Stomach (tissue), 8 donors: ENCODE measurements at regions not wholly inside any gene's neighbourhood (a gene's known extent, or its start where the extent isn't known, plus 50 kb on each side); places are given as distances from the start of the nearest gene placed in this dataset.

ENCODE experiments used
- DNase-seq, 2 donors: peaks; one replicate each; pipeline versions ENCODE4 v3.0.0 to v3.0.0-alpha.2; 2013 to 2019
- H3K27ac ChIP-seq, 5 donors: fragments of 200-600 bp in 4 of 5; sonication (generic) in 4 of 5; one replicate each; pipeline ENCODE4 v1.5.1; 2013 to 2019; ENCODE audit warnings: mild to moderate bottlenecking in 1 of 5, moderate library complexity in 1 of 5
- H3K27me3 ChIP-seq, 3 donors: fragments of 200-600 bp; sonication (generic); one replicate each; pipeline ENCODE4 v1.5.1; 2017 to 2019; ENCODE audit warnings: mixed run types in 1 of 3
- H3K36me3 ChIP-seq, 4 donors: fragments of 200-600 bp; sonication (generic); 1 replicate in 3 of 4; 2 replicates in 1 of 4; pipeline ENCODE4 v1.5.1; 2016 to 2019
- H3K4me1 ChIP-seq, 4 donors: fragments of 200-600 bp; sonication (generic); one replicate each; pipeline ENCODE4 v1.5.1; 2016 to 2019
- H3K4me3 ChIP-seq, 4 donors: fragments of 200-600 bp; sonication (generic) in 3 of 4; one replicate each; pipeline ENCODE4 v1.5.1; 2016 to 2019; ENCODE audit warnings: mild to moderate bottlenecking in 1 of 4
- H3K9me3 ChIP-seq, 4 donors: fragments of 200-600 bp; sonication (generic); one replicate each; pipeline ENCODE4 v1.5.1; 2016 to 2019
- EP300 ChIP-seq: sonication (generic); formaldehyde crosslinking; IDR thresholded peaks from one replicate; pipeline ENCODE4 v1.6.1; 2017; ENCODE audit warnings: antibody characterized with exemption
- POLR2A ChIP-seq, 4 donors: fragments of 450-650 bp; IDR thresholded peaks; one replicate each; pipeline ENCODE4 v1.6.1; 2016; ENCODE audit warnings: antibody characterized with exemption in 4 of 4, control low read depth in 2 of 4, mild to moderate bottlenecking in 1 of 4, moderate library complexity in 1 of 4
- POLR2AphosphoS5 ChIP-seq, 3 donors: sonication (generic); formaldehyde crosslinking; IDR thresholded peaks; one replicate each; pipeline ENCODE4 v1.6.1; 2016; ENCODE audit warnings: antibody characterized with exemption in 3 of 3
- WGBS, 5 donors: extraction: QIAGEN DNeasy Blood & Tissue Kit in 3 of 5; methylation state at CpG; one replicate each; pipeline versions ENCODE4 v1.1.5 to v1.1.7; 2013 to 2018; 5-methylcytosine and 5-hydroxymethylcytosine counted together
- intact Hi-C: fragments of 100-400 bp; cut with DNase I; formaldehyde crosslinking; loops from one replicate; pipeline ENCODE4 v1.15.1; 2023; ENCODE audit warnings: low total_unique reads
- TF ChIP-seq, protein P1 (sequence below), 7 experiments: fragments of 450-650 bp in 4 of 7; fragments of 200-600 bp in 3 of 7; sonication (generic) in 3 of 7; IDR thresholded peaks; one replicate each; pipeline ENCODE4 v1.5.1; 2016 to 2019; ENCODE audit warnings: antibody characterized with exemption in 7 of 7, control low read depth in 2 of 7, mild to moderate bottlenecking in 1 of 7
- donor health status: healthy with polysubstance abuse.
- donor health status: Bipolar disorder and iron deficiency.
- donor health status: healthy.

DNA sequence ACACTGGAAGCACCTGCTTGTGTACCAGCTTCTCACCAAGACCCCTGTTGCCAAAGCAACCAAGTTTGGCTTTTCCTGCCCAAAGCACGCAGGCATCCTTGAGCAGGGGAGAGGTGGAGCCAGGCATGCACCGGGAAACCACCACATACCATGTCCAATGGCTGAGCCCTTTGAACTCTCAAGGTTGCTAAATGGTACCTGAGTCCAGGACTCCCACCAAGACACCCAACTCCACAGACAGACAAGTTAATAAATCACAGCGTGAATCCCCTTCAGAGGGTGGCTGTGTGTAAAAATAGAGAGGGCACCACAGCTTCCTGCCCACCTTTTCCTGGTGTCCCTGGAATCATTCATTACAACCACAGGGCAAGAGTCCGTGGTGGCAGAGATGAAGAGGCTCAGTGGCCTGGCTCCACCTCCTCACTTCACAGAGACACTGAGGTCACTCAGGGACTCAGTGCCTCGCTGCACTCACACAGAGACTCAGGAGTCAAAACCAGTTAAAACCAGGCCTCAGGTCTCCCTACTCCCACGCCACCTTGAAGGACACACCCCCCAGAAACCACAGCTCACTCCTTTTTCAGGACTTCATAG, 143.7 kb downstream of the C5orf15 start:
- TF ChIP-seq POLR2A (IDR thresholded peaks at IDR 0.05) = no peak
- TF ChIP-seq, protein P1, sequence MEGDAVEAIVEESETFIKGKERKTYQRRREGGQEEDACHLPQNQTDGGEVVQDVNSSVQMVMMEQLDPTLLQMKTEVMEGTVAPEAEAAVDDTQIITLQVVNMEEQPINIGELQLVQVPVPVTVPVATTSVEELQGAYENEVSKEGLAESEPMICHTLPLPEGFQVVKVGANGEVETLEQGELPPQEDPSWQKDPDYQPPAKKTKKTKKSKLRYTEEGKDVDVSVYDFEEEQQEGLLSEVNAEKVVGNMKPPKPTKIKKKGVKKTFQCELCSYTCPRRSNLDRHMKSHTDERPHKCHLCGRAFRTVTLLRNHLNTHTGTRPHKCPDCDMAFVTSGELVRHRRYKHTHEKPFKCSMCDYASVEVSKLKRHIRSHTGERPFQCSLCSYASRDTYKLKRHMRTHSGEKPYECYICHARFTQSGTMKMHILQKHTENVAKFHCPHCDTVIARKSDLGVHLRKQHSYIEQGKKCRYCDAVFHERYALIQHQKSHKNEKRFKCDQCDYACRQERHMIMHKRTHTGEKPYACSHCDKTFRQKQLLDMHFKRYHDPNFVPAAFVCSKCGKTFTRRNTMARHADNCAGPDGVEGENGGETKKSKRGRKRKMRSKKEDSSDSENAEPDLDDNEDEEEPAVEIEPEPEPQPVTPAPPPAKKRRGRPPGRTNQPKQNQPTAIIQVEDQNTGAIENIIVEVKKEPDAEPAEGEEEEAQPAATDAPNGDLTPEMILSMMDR (IDR thresholded peaks at IDR 0.05) = no peak
- TF ChIP-seq POLR2AphosphoS5 (IDR thresholded peaks at IDR 0.05) = no peak
- no peak for TF ChIP-seq EP300
- peaks cover 0 to 21% (median 5%) of the 10 kb centered on the region in 4 donors for H3K4me1 ChIP-seq
- H3K9me3 ChIP-seq = no peaks in the 10 kb centered on the region
- intact Hi-C loops = no loop called here
- no peaks in the 10 kb centered on the region for H3K36me3 ChIP-seq
- DNase-seq = no peak
- 78 to 86% (median 81%) methylated on average over 6 of the region's 6 CpGs for WGBS, 5 donors
- no peak overlapping the region for H3K4me3 ChIP-seq
- H3K27me3 ChIP-seq = no peaks in the 10 kb centered on the region
- no peak overlapping the region for H3K27ac ChIP-seq

DNA sequence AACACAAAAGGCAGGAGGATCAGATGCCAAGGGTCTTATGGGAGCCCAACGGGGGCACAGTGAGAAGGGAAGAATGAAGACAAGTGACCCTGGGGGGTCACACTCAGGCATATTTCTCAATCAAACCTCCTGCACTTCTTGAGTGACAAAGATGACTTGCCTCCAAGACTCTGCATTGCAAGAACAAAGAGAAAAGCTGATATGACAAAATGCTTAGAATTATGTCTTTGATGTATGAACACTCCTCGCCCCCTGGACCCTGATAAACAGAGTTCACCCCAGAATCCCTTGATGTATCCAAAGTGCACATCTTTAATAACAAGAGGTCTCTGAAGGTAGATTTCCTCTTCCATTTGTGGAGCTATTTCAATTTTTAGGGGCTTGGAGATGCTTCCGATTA, 146.5 kb downstream of the C5orf15 start:
- Histone ChIP-seq H3K4me3 (no peak overlapping the region), H3K27ac (no peak overlapping the region), H3K27me3 (no peaks in the 10 kb centered on the region), H3K9me3 (no peaks in the 10 kb centered on the region), H3K36me3 (no peaks in the 10 kb centered on the region), H3K4me1 (peaks cover 5 to 47% (median 19%) of the 10 kb centered on the region in 4 donors)
- intact Hi-C loops = no loop called here
- WGBS, 5 donors = 55 to 89% (median 76%) methylated on average over 3 of the region's 3 CpGs
- TF ChIP-seq, protein P1 (IDR thresholded peaks at IDR 0.05) = no peak
- TF ChIP-seq POLR2A (IDR thresholded peaks at IDR 0.05) = no peak
- TF ChIP-seq EP300 = no peak
- TF ChIP-seq POLR2AphosphoS5 (IDR thresholded peaks at IDR 0.05) = no peak
- DNase-seq = no peak

DNA sequence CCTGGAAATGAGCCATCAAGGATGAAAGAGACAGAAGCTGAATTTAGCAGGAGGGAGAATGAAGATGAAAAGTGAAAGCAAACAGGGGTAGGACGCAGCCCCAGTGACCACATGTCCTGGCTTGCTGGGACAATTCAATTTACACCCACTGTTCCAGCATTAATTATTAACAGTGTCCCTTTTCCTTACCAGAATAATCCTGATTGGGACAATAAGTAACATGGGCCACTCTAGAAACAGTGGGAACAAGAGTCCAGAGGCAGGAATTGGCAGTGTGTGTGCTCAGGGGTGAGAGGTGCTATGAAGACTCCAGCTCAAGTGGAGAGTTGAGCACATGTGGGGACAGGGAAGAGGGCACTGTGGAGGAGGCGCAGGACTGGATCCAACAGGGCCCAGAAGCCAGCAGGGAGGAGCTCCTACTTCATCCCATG, 147.1 kb downstream of the C5orf15 start:
- H3K4me3 ChIP-seq = no peak overlapping the region
- H3K4me1 ChIP-seq = peaks cover 5 to 47% (median 19%) of the 10 kb centered on the region in 4 donors
- TF ChIP-seq, protein P1 (IDR thresholded peaks at IDR 0.05) = no peak
- TF ChIP-seq POLR2AphosphoS5 (IDR thresholded peaks at IDR 0.05) (no peak), POLR2A (IDR thresholded peaks at IDR 0.05) (no peak), EP300 (no peak)
- intact Hi-C loops = no loop called here
- H3K27ac ChIP-seq = peak overlapping the region in 2 of 5 donors; percentile 29 to 36
- WGBS, 5 donors = 42 to 61% (median 48%) methylated on average over 2 of the region's 2 CpGs
- peak in 1 of 2 donors; percentile 51 for DNase-seq
- H3K9me3 ChIP-seq = no peaks in the 10 kb centered on the region
- no peaks in the 10 kb centered on the region for H3K27me3 ChIP-seq
- H3K36me3 ChIP-seq = no peaks in the 10 kb centered on the region

DNA sequence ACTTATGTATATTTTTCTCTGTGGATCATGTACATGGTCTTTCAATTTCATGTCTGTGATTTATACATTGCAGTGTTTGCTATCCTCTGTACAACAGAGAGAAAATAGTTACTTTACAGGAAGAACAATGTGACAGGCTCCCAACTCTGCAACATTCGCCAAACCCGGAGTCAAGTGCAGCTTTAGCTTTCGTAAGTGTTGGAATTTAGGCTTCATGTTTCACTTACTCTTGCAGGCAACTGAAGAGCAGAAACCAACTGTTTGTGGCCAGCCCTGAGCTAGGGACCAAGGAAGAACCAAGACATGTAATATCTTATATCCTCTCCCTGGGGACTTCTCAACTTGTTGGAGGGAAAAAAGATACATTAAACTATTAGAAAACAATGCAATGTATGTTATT, 147.9 kb downstream of the C5orf15 start:
- H3K4me1 ChIP-seq = peaks cover 5 to 47% (median 19%) of the 10 kb centered on the region in 4 donors
- TF ChIP-seq, protein P1 (IDR thresholded peaks at IDR 0.05) = no peak
- TF ChIP-seq POLR2AphosphoS5 (IDR thresholded peaks at IDR 0.05) (no peak), POLR2A (IDR thresholded peaks at IDR 0.05) (no peak), EP300 (no peak)
- intact Hi-C loops = no loop called here
- H3K36me3 ChIP-seq = no peaks in the 10 kb centered on the region
- no peaks in the 10 kb centered on the region for H3K9me3 ChIP-seq
- DNase-seq = peak in 1 of 2 donors; percentile 28
- no peaks in the 10 kb centered on the region for H3K27me3 ChIP-seq
- H3K27ac ChIP-seq = peak overlapping the region in 1 of 5 donors; percentile 18
- H3K4me3 ChIP-seq = no peak overlapping the region
- WGBS, 5 donors = 10 to 57% (median 41%) methylated on average over 3 of the region's 3 CpGs
